CD8-positive, alpha-beta memory T cell (primary cell): ENCODE measurements at regions not wholly inside any gene's neighbourhood (a gene's known extent, or its start where the extent isn't known, plus 50 kb on each side); places are given as distances from the start of the nearest gene placed in this dataset.
"Not testable (repeated sequence)": the region's sequence is repeated elsewhere in the genome, so short reads cannot be mapped to it uniquely, and the experiment has no call there.

Source experiments
- CTCF ChIA-PET: fragments of 350-600 bp; sonication (Branson Sonifier 250); formaldehyde crosslinking; loops from one replicate; lab custom pipeline; 2021; ENCODE audit warnings: antibody characterized with exemption; lab: Charles Lee
- POLR2A ChIA-PET: fragments of 350-600 bp; sonication (Branson Sonifier 250); formaldehyde crosslinking; loops from one replicate; lab custom pipeline; 2021; ENCODE audit warnings: antibody characterized with exemption; lab: Charles Lee
- DNase-seq, 5 donors: peaks; one replicate each; pipeline versions ENCODE4 v3.0.0 to v3.0.0-alpha.2; 2020 to 2022; ENCODE audit warnings: mixed read lengths in 1 of 5
- H3K27ac ChIP-seq: one replicate; pipeline ENCODE4 v1.7.0; 2013; ENCODE audit warnings: low read depth, mild to moderate bottlenecking, low read length, moderate library complexity
- H3K27me3 ChIP-seq: 2 replicates; pipeline ENCODE4 v1.7.0; 2013; ENCODE audit warnings: low read length, mild to moderate bottlenecking; ENCODE audit not compliant: insufficient read depth, poor library complexity, severe bottlenecking
- H3K36me3 ChIP-seq: 2 replicates; pipeline ENCODE4 v1.7.0; 2013; ENCODE audit warnings: mild to moderate bottlenecking, low read length, moderate library complexity; ENCODE audit not compliant: insufficient read depth
- H3K4me1 ChIP-seq: 2 replicates; pipeline ENCODE4 v1.7.0; 2013; ENCODE audit warnings: mild to moderate bottlenecking, low read length, moderate library complexity; ENCODE audit not compliant: insufficient read depth
- H3K4me3 ChIP-seq: 2 replicates; pipeline ENCODE4 v1.7.0; 2013; ENCODE audit warnings: mild to moderate bottlenecking, low read length
- H3K9me3 ChIP-seq: 2 replicates; pipeline ENCODE4 v1.7.0; 2013; ENCODE audit warnings: mild to moderate bottlenecking, low read length
- H3K27ac Mint-ChIP-seq, 8 donors: one replicate each; pipeline ENCODE4 v1.8.0; 2020 to 2021; ENCODE audit warnings: mixed read lengths in 8 of 8, mild to moderate bottlenecking in 6 of 8, inconsistent platforms in 3 of 8, moderate library complexity in 3 of 8
- H3K27me3 Mint-ChIP-seq, 2 donors: one replicate each; pipeline ENCODE4 v1.8.0; 2020 to 2021; ENCODE audit warnings: mixed read lengths in 2 of 2, mild to moderate bottlenecking in 1 of 2, moderate library complexity in 1 of 2
- H3K36me3 Mint-ChIP-seq, 3 donors: one replicate each; pipeline ENCODE4 v1.8.0; 2020 to 2021; ENCODE audit warnings: mixed read lengths in 3 of 3, inconsistent platforms in 1 of 3, mild to moderate bottlenecking in 1 of 3
- H3K4me1 Mint-ChIP-seq, 3 donors: one replicate each; pipeline ENCODE4 v1.8.0; 2020 to 2021; ENCODE audit warnings: mixed read lengths in 3 of 3, inconsistent platforms in 1 of 3, mild to moderate bottlenecking in 1 of 3
- H3K4me3 Mint-ChIP-seq, 7 donors: one replicate each; pipeline ENCODE4 v1.8.0; 2020 to 2021; ENCODE audit warnings: mixed read lengths in 7 of 7, mild to moderate bottlenecking in 6 of 7, moderate library complexity in 4 of 7, inconsistent platforms in 2 of 7
- H3K9me3 Mint-ChIP-seq, 5 donors: one replicate each; pipeline ENCODE4 v1.8.0; 2020 to 2022; ENCODE audit warnings: mixed read lengths in 5 of 5, mild to moderate bottlenecking in 3 of 5, moderate library complexity in 2 of 5, inconsistent platforms in 1 of 5

- no peak overlapping the region for H3K27ac Mint-ChIP-seq
- Histone ChIP-seq H3K4me1 (no peaks in the 10 kb centered on the region), H3K9me3 (no peaks in the 10 kb centered on the region), H3K27me3 (no peaks in the 10 kb centered on the region), H3K4me3 (no peak overlapping the region), H3K36me3 (no peaks in the 10 kb centered on the region), H3K27ac (no peak overlapping the region)
- H3K36me3 Mint-ChIP-seq, result peaks cover 0 to under 1% (median 0%) of the 10 kb centered on the region in 3 donors
- ChIA-PET POLR2A (no interaction called here), CTCF (no interaction called here)
- DNase-seq, result no peak
- H3K4me3 Mint-ChIP-seq, result no peak overlapping the region
- peaks cover 0 to 9% (median 3%) of the 10 kb centered on the region in 5 donors for H3K9me3 Mint-ChIP-seq
- H3K27me3 Mint-ChIP-seq, result peaks cover 9 to 33% of the 10 kb centered on the region in 2 donors
- peaks cover 0 to 5% (median 0%) of the 10 kb centered on the region in 3 donors for H3K4me1 Mint-ChIP-seq
Measured at GRCh38 chr2:242064364-242065250, 195.1 kb downstream of the RTP5 start.

GRCh38 chr2:242065426-242065825, 195.9 kb downstream of the RTP5 start:
- Histone ChIP-seq H3K4me3 (no peak overlapping the region), H3K27ac (no peak overlapping the region), H3K9me3 (no peaks in the 10 kb centered on the region), H3K4me1 (no peaks in the 10 kb centered on the region), H3K27me3 (no peaks in the 10 kb centered on the region), H3K36me3 (no peaks in the 10 kb centered on the region)
- no peak for DNase-seq
- Mint-ChIP-seq H3K36me3 (no peaks in the 10 kb centered on the region), H3K4me3 (no peak overlapping the region), H3K9me3 (peaks cover 0 to 4% (median 2%) of the 10 kb centered on the region in 5 donors), H3K27me3 (peaks cover 7 to 28% of the 10 kb centered on the region in 2 donors), H3K4me1 (peaks cover 0 to 5% (median 0%) of the 10 kb centered on the region in 3 donors), H3K27ac (no peak overlapping the region)
- CTCF ChIA-PET, result no interaction called here
- POLR2A ChIA-PET, result no interaction called here

GRCh38 chr2:242069018-242069417, 199.5 kb downstream of the RTP5 start:
- no peaks in the 10 kb centered on the region for H3K36me3 Mint-ChIP-seq
- H3K27ac Mint-ChIP-seq, result peak overlapping the region in 1 of 8 donors; percentile 79
- CTCF ChIA-PET, result no interaction called here

GRCh38 chr2:242069938-242070395, 200.4 kb downstream of the RTP5 start:
- H3K4me3 ChIP-seq, H3K9me3 ChIP-seq, H3K27ac ChIP-seq, DNase-seq, H3K4me1 Mint-ChIP-seq, H3K36me3 Mint-ChIP-seq, H3K9me3 Mint-ChIP-seq, H3K4me1 ChIP-seq, POLR2A ChIA-PET, H3K4me3 Mint-ChIP-seq, H3K36me3 ChIP-seq, H3K27me3 ChIP-seq, CTCF ChIA-PET, H3K27ac Mint-ChIP-seq: not testable (repeated sequence)
- H3K27me3 Mint-ChIP-seq, result peaks cover 13 to 35% of the 10 kb centered on the region in 2 donors

More at GRCh38 chr2:242069018-242069417, 199.5 kb downstream of the RTP5 start:
- no peak for DNase-seq
- H3K4me3 Mint-ChIP-seq, result no peak overlapping the region
- H3K27me3 Mint-ChIP-seq, result peaks cover 10 to 37% of the 10 kb centered on the region in 2 donors
- H3K4me3 ChIP-seq, result no peak overlapping the region
- H3K9me3 ChIP-seq, result no peaks in the 10 kb centered on the region
- no peaks in the 10 kb centered on the region for H3K27me3 ChIP-seq
- H3K4me1 Mint-ChIP-seq, result peaks cover 0 to 5% (median 0%) of the 10 kb centered on the region in 3 donors
- no peaks in the 10 kb centered on the region for H3K9me3 Mint-ChIP-seq
- no peak overlapping the region for H3K27ac ChIP-seq
- no peaks in the 10 kb centered on the region for H3K36me3 ChIP-seq
- no peaks in the 10 kb centered on the region for H3K4me1 ChIP-seq
- POLR2A ChIA-PET, result no interaction called here

GRCh38 chr2:242070726-242071125, 201.2 kb downstream of the RTP5 start:
- H3K4me1 ChIP-seq, H3K27ac Mint-ChIP-seq, H3K4me3 ChIP-seq, POLR2A ChIA-PET, H3K9me3 Mint-ChIP-seq, H3K27ac ChIP-seq, H3K9me3 ChIP-seq, H3K4me3 Mint-ChIP-seq, H3K36me3 Mint-ChIP-seq, CTCF ChIA-PET, H3K4me1 Mint-ChIP-seq, DNase-seq, H3K36me3 ChIP-seq, H3K27me3 ChIP-seq: not testable (repeated sequence)
- H3K27me3 Mint-ChIP-seq, result peaks cover 15 to 39% of the 10 kb centered on the region in 2 donors

- H3K27me3 ChIP-seq, DNase-seq, H3K9me3 Mint-ChIP-seq, H3K27ac ChIP-seq, POLR2A ChIA-PET, H3K4me1 Mint-ChIP-seq, H3K27ac Mint-ChIP-seq, CTCF ChIA-PET, H3K4me1 ChIP-seq, H3K36me3 Mint-ChIP-seq, H3K4me3 ChIP-seq, H3K4me3 Mint-ChIP-seq, H3K36me3 ChIP-seq, H3K9me3 ChIP-seq: not testable (repeated sequence)
- H3K27me3 Mint-ChIP-seq, result peaks cover 20 to 45% of the 10 kb centered on the region in 2 donors
Measured at GRCh38 chr2:242071377-242071776, 201.8 kb downstream of the RTP5 start.

- H3K9me3 ChIP-seq, H3K9me3 Mint-ChIP-seq, H3K27me3 ChIP-seq, H3K36me3 Mint-ChIP-seq, DNase-seq, H3K4me1 Mint-ChIP-seq, H3K4me1 ChIP-seq, H3K4me3 ChIP-seq, POLR2A ChIA-PET, H3K27ac ChIP-seq, CTCF ChIA-PET, H3K4me3 Mint-ChIP-seq, H3K27ac Mint-ChIP-seq, H3K36me3 ChIP-seq: not testable (repeated sequence)
- H3K27me3 Mint-ChIP-seq, result peaks cover 17 to 46% of the 10 kb centered on the region in 2 donors
Measured at GRCh38 chr2:242071936-242072335, 202.4 kb downstream of the RTP5 start.

GRCh38 chr2:242075168-242075567, 205.6 kb downstream of the RTP5 start:
- Mint-ChIP-seq H3K27me3 (peaks cover 21 to 54% of the 10 kb centered on the region in 2 donors), H3K4me3 (no peak overlapping the region), H3K9me3 (no peaks in the 10 kb centered on the region), H3K36me3 (no peaks in the 10 kb centered on the region), H3K27ac (no peak overlapping the region), H3K4me1 (no peaks in the 10 kb centered on the region)
- Histone ChIP-seq H3K27me3 (no peaks in the 10 kb centered on the region), H3K9me3 (no peaks in the 10 kb centered on the region), H3K27ac (no peak overlapping the region), H3K4me1 (no peaks in the 10 kb centered on the region), H3K4me3 (no peak overlapping the region), H3K36me3 (no peaks in the 10 kb centered on the region)
- DNase-seq, result no peak
- POLR2A ChIA-PET, result no interaction called here
- CTCF ChIA-PET, result no interaction called here
